Kidney (tissue), 13 donors: ENCODE measurements at regions not wholly inside any gene's neighbourhood (a gene's known extent, or its start where the extent isn't known, plus 50 kb on each side); places are given as distances from the start of the nearest gene placed in this dataset.

Experiments
- DNase-seq, 5 donors: peaks; one replicate each; pipeline ENCODE4 v3.0.0-alpha.2; 2013 to 2020
- FAIRE-seq: peaks from 2 replicates; lab custom pipeline; 2012; peaks lifted over from hg19 to GRCh38; lab: Jason Lieb, UNC
- H3K27ac ChIP-seq, 2 donors: one replicate each; pipeline ENCODE4 v1.7.0; 2013; ENCODE audit warnings: low read depth in 2 of 2, low read length in 2 of 2, inconsistent platforms in 1 of 2
- H3K27me3 ChIP-seq: one replicate; pipeline ENCODE4 v1.7.1; 2013; ENCODE audit warnings: low read length, inconsistent platforms; ENCODE audit not compliant: control insufficient read depth, insufficient read depth
- H3K36me3 ChIP-seq, 3 donors: one replicate each; pipeline versions ENCODE4 v1.7.0 to v1.7.1; 2013; ENCODE audit warnings: low read length in 3 of 3, control low read depth in 1 of 3, inconsistent platforms in 1 of 3; ENCODE audit not compliant: insufficient read depth in 3 of 3, control insufficient read depth in 2 of 3
- H3K4me1 ChIP-seq, 3 donors: one replicate each; pipeline versions ENCODE4 v1.7.0 to v1.7.1; 2013; ENCODE audit warnings: low read length in 3 of 3, inconsistent platforms in 1 of 3, low read depth in 1 of 3; ENCODE audit not compliant: control insufficient read depth in 2 of 3, insufficient read depth in 2 of 3
- H3K4me3 ChIP-seq, 3 donors: one replicate each; pipeline versions ENCODE4 v1.7.0 to v1.8.1; 2013; ENCODE audit warnings: low read length in 3 of 3, control low read depth in 1 of 3, inconsistent platforms in 1 of 3
- H3K9ac ChIP-seq, 3 donors: one replicate each; pipeline versions ENCODE4 v1.7.0 to v1.7.1; 2013; ENCODE audit warnings: low read length in 3 of 3, control low read depth in 1 of 3, inconsistent platforms in 1 of 3
- H3K9me3 ChIP-seq, 3 donors: one replicate each; pipeline versions ENCODE4 v1.7.0 to v1.7.1; 2013; ENCODE audit warnings: low read length in 3 of 3, control low read depth in 1 of 3, inconsistent platforms in 1 of 3; ENCODE audit not compliant: control insufficient read depth in 2 of 3, insufficient read depth in 1 of 3
- intact Hi-C: fragments of 100-400 bp; cut with DNase I; formaldehyde crosslinking; loops from one replicate; pipeline ENCODE4 v1.11.1; 2022
- TF ChIP-seq, protein P1 (sequence below): IDR thresholded peaks from 3 replicates; pipeline ENCODE4 v1.5.1; 2012; ENCODE audit warnings: mild to moderate bottlenecking, moderate library complexity, borderline replicate concordance; ENCODE audit not compliant: insufficient read depth; ENCODE audit errors: extremely low read depth
- donor health status: control.
- donor health status: control.
- donor health status: control.
- donor health status: control.
- donor health status: control.
- donor health status: DM: yes; HTN: yes; CAD: no.
- donor health status: Normal renal cell carcinoma (clear cell type).

DNA sequence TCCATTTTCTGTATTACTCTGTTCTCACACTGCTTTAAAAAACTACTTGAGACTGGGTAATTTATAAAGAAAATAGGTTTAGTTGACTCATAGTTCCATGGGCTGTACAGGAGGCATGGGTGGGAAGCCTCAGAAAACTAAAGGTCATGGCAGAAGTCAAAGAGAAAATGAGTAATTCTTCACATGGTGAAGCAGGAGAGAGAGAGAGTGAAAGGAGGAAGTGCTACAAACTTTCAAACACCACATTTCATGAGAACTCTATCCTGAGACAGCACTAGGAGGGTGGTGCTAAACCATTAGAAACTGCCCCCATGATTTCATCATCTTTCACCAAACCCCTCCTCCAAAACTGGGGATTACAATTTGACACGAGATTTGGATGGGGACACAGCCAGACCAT is 108.0 kb upstream of the PBDC1 start:
- H3K27me3 ChIP-seq: no peaks in the 10 kb centered on the region
- H3K4me1 ChIP-seq: no peaks in the 10 kb centered on the region
- FAIRE-seq (no peak), DNase-seq (no peak)
- H3K27ac ChIP-seq: no peak overlapping the region
- no peak overlapping the region for H3K4me3 ChIP-seq
- H3K9me3 ChIP-seq: no peaks in the 10 kb centered on the region
- H3K9ac ChIP-seq: no peak overlapping the region
- intact Hi-C loops: no loop called here
- TF ChIP-seq, protein P1, sequence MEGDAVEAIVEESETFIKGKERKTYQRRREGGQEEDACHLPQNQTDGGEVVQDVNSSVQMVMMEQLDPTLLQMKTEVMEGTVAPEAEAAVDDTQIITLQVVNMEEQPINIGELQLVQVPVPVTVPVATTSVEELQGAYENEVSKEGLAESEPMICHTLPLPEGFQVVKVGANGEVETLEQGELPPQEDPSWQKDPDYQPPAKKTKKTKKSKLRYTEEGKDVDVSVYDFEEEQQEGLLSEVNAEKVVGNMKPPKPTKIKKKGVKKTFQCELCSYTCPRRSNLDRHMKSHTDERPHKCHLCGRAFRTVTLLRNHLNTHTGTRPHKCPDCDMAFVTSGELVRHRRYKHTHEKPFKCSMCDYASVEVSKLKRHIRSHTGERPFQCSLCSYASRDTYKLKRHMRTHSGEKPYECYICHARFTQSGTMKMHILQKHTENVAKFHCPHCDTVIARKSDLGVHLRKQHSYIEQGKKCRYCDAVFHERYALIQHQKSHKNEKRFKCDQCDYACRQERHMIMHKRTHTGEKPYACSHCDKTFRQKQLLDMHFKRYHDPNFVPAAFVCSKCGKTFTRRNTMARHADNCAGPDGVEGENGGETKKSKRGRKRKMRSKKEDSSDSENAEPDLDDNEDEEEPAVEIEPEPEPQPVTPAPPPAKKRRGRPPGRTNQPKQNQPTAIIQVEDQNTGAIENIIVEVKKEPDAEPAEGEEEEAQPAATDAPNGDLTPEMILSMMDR: no peak
- H3K36me3 ChIP-seq: no peaks in the 10 kb centered on the region

DNA sequence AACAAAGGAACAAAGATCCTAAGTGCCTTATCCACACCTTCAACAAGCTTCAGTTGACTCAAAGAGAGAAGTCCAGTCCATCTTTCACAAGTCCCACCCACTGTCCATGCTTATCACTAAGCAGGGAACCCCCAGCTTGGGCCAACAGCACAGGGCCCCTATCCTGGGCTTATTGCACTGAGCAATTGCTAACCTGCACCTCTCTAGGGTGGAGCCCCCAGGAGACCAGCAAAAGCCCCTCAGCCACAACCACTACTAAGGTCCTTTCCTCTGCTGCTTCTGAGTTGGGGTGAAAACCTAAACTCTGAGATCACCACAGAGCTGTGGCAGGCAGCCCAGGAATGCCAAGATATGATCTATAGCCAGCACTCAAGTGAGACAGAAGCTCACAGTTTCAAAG is 96.7 kb upstream of the PBDC1 start:
- no peak overlapping the region for H3K27ac ChIP-seq
- FAIRE-seq: no peak
- H3K9me3 ChIP-seq: no peaks in the 10 kb centered on the region
- DNase-seq: no peak
- TF ChIP-seq, protein P1: no peak
- H3K4me1 ChIP-seq: no peaks in the 10 kb centered on the region
- no peak overlapping the region for H3K4me3 ChIP-seq
- no peaks in the 10 kb centered on the region for H3K36me3 ChIP-seq
- no peak overlapping the region for H3K9ac ChIP-seq
- H3K27me3 ChIP-seq: no peaks in the 10 kb centered on the region
- intact Hi-C loops: no loop called here

DNA sequence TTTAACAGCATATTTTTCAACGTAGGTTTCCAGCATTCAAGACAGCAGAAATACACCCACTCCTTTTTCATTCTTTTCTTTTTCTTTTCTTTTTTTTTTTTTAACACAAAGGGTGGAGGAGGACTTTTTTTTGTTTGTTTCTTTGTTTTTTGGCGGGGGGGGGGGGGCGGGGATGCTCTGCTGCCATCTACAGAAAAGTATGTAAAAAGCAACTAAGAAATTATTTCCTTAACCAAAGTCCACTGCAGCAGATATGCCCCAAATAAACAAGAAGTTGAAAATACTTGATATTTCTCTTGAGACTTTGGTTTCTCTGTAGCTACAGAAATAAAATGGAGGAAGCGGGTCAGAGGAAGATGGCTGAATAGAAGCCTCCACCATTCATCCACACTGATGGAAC is 63.2 kb upstream of the PBDC1 start:
- intact Hi-C loops: no loop called here
- H3K4me3 ChIP-seq: no peak overlapping the region
- TF ChIP-seq, protein P1: no peak
- DNase-seq (peak in 1 of 5 donors; percentile 0), FAIRE-seq (no peak)
- no peaks in the 10 kb centered on the region for H3K4me1 ChIP-seq
- H3K9ac ChIP-seq: no peak overlapping the region
- no peaks in the 10 kb centered on the region for H3K9me3 ChIP-seq
- no peaks in the 10 kb centered on the region for H3K27me3 ChIP-seq
- H3K36me3 ChIP-seq: no peaks in the 10 kb centered on the region
- H3K27ac ChIP-seq: no peak overlapping the region
